ENCODE measurements at regions not wholly inside any gene's neighbourhood (a gene's known extent, or its start where the extent isn't known, plus 50 kb on each side); places are given as distances from the start of the nearest gene placed in this dataset.

GRCh38 chrX:10030570-10030969, 63.4 kb downstream of the CLDN34 start:
- no peak for DNase-seq (ENCODE audit: low read depth)
- H3K4me3 ChIP-seq (ENCODE audit: low read depth, low read length): no peak overlapping the region
- TF ChIP-seq CTCF (IDR thresholded peaks at IDR 0.05; ENCODE audit: insufficient read depth, low read depth, low read length): no peak

GRCh38 chrX:10031746-10032145, 64.6 kb downstream of the CLDN34 start:
- TF ChIP-seq CTCF (IDR thresholded peaks at IDR 0.05; ENCODE audit: insufficient read depth, low read depth, low read length): no peak
- no peak overlapping the region for H3K4me3 ChIP-seq (ENCODE audit: low read depth, low read length)
- DNase-seq (ENCODE audit: low read depth): no peak

GRCh38 chrX:10032147-10032546, 65.0 kb downstream of the CLDN34 start:
- DNase-seq (ENCODE audit: low read depth): no peak
- no peak overlapping the region for H3K4me3 ChIP-seq (ENCODE audit: low read depth, low read length)
- no peak for TF ChIP-seq CTCF (IDR thresholded peaks at IDR 0.05; ENCODE audit: insufficient read depth, low read depth, low read length)

GRCh38 chrX:10033375-10034007, 66.3 kb downstream of the CLDN34 start:
- TF ChIP-seq CTCF (IDR thresholded peaks at IDR 0.05; ENCODE audit: insufficient read depth, low read depth, low read length): no peak
- peak; percentile 41 for DNase-seq (ENCODE audit: low read depth)
- no peak overlapping the region for H3K4me3 ChIP-seq (ENCODE audit: low read depth, low read length)

GRCh38 chrX:10034740-10035260, 67.6 kb downstream of the CLDN34 start:
- DNase-seq (ENCODE audit: low read depth): no peak
- H3K4me3 ChIP-seq (ENCODE audit: low read depth, low read length): no peak overlapping the region
- TF ChIP-seq CTCF (IDR thresholded peaks at IDR 0.05; ENCODE audit: insufficient read depth, low read depth, low read length): no peak

GRCh38 chrX:10038585-10038984, 71.4 kb downstream of the CLDN34 start:
- no peak for TF ChIP-seq CTCF (IDR thresholded peaks at IDR 0.05; ENCODE audit: insufficient read depth, low read depth, low read length)
- no peak for DNase-seq (ENCODE audit: low read depth)
- H3K4me3 ChIP-seq (ENCODE audit: low read depth, low read length): no peak overlapping the region
